HepG2 (cell line): ENCODE measurements at regions not wholly inside any gene's neighbourhood (a gene's known extent, or its start where the extent isn't known, plus 50 kb on each side); places are given as distances from the start of the nearest gene placed in this dataset.

ENCODE experiments used
- ATAC-seq: fragments of 200-7000 bp; cut with Tn5 transposase; 3 replicates; pipeline ENCODE4 v1.9.1; 2020; ENCODE audit warnings: mild to moderate bottlenecking, moderate library complexity
- BruUV-seq: library from RNA; stranded (reverse); fragments of 400-500 nt; replicated peaks from 2 replicates; lab custom pipeline; 2021; lab: Mats Ljungman, UMichigan
- CTCF ChIA-PET: fragments of 300-600 bp; formaldehyde crosslinking; extraction: SDS; loops from one replicate; lab custom pipeline; 2021; ENCODE audit warnings: low total read pairs, inconsistent platforms, low intra/inter-chr PET ratio; lab: Yijun Ruan, JAX
- POLR2A ChIA-PET: fragments of 350-600 bp; sonication (Branson Sonifier 250); formaldehyde crosslinking; loops from one replicate; lab custom pipeline; 2020; ENCODE audit warnings: antibody characterized with exemption, inconsistent platforms; lab: Yijun Ruan, JAX
- DNase-seq: peaks from one replicate; pipeline ENCODE4 v3.0.0-alpha.2; 2015; ENCODE audit warnings: low spot score
- FAIRE-seq: peaks from 3 replicates; lab custom pipeline; 2011; peaks lifted over from hg19 to GRCh38; lab: Jason Lieb, UNC
- H2AFZ ChIP-seq: one replicate; pipeline ENCODE4 v1.6.1; 2011; ENCODE audit warnings: low read length, inconsistent platforms
- H3K27ac ChIP-seq: fragments of 300-600 bp; 3 replicates; pipeline ENCODE4 v1.8.0; 2011; ENCODE audit warnings: mixed run types, mild to moderate bottlenecking, mixed read lengths, low read length, inconsistent platforms; ENCODE audit not compliant: insufficient read depth; ENCODE audit errors: extremely low read length
- H3K27me3 ChIP-seq, 2 experiments: fragments of 200-600 bp in 1 of 2; 2 replicates in 1 of 2; 3 replicates in 1 of 2; pipeline versions ENCODE4 v1.6.0 to v1.8.0; 2011; ENCODE audit warnings: low read length in 2 of 2, mild to moderate bottlenecking in 2 of 2, moderate library complexity in 2 of 2, inconsistent platforms in 1 of 2; ENCODE audit not compliant: insufficient read depth in 2 of 2, control insufficient read depth in 1 of 2
- H3K36me3 ChIP-seq, 2 experiments: fragments of 200-600 bp in 1 of 2; replicated peaks in 1 of 2; 2 replicates in 1 of 2; 3 replicates in 1 of 2; pipeline versions ENCODE4 v1.5.1 to v1.8.0; 2011; ENCODE audit warnings: low read length in 2 of 2, inconsistent platforms in 1 of 2; ENCODE audit not compliant: insufficient read depth in 2 of 2, control insufficient read depth in 1 of 2
- H3K4me1 ChIP-seq: 2 replicates; pipeline ENCODE4 v1.5.1; 2012; ENCODE audit warnings: low read length, inconsistent platforms; ENCODE audit not compliant: insufficient read depth
- H3K4me2 ChIP-seq: 2 replicates; pipeline ENCODE4 v1.6.0; 2011; ENCODE audit warnings: low read depth, low read length, inconsistent platforms
- H3K4me3 ChIP-seq, 3 experiments: fragments of 200-600 bp in 1 of 3; sonication (generic), shearing (Covaris generic) in 1 of 3; replicated peaks in 1 of 3; 2 replicates each; pipeline ENCODE4 v1.5.1; 2011 to 2016; ENCODE audit warnings: low read length in 3 of 3, inconsistent platforms in 2 of 3, low read depth in 2 of 3, mild to moderate bottlenecking in 2 of 3, control low read depth in 1 of 3, mixed read lengths in 1 of 3; ENCODE audit not compliant: insufficient read depth in 1 of 3
- H3K79me2 ChIP-seq: one replicate; pipeline ENCODE4 v1.6.1; 2011; ENCODE audit warnings: low read length, inconsistent platforms; ENCODE audit not compliant: insufficient read depth
- H3K9ac ChIP-seq: 2 replicates; pipeline ENCODE4 v1.6.0; 2011; ENCODE audit warnings: mild to moderate bottlenecking, low read depth, low read length, inconsistent platforms; ENCODE audit not compliant: insufficient read depth
- H3K9me3 ChIP-seq: 2 replicates; pipeline ENCODE4 v1.5.1; 2012; ENCODE audit warnings: mild to moderate bottlenecking, low read length
- H4K20me1 ChIP-seq: 2 replicates; pipeline ENCODE4 v1.6.0; 2011; ENCODE audit warnings: inconsistent platforms, mild to moderate bottlenecking, low read length, moderate library complexity; ENCODE audit not compliant: insufficient read depth
- ARHGAP35 ChIP-seq: sonication (generic); formaldehyde crosslinking; IDR thresholded peaks from 2 replicates; pipeline ENCODE4 v1.9.0; 2022; ENCODE audit warnings: mild to moderate bottlenecking, inconsistent platforms, moderate library complexity, missing genetic modification reagents, borderline replicate concordance
- MEIS2 ChIP-seq: sonication (generic); formaldehyde crosslinking; IDR thresholded peaks from 2 replicates; pipeline ENCODE4 v1.9.0; 2021; ENCODE audit warnings: mild to moderate bottlenecking, missing genetic modification reagents
- MXD4 ChIP-seq: IDR thresholded peaks from 2 replicates; pipeline ENCODE4 v1.6.1; 2016; ENCODE audit warnings: mild to moderate bottlenecking, missing biosample characterization, missing genetic modification reagents
- SKI ChIP-seq: fragments of 450-650 bp; IDR thresholded peaks from one replicate; pipeline ENCODE4 v1.6.1; 2018; ENCODE audit warnings: mild to moderate bottlenecking; ENCODE audit not compliant: partially characterized antibody
- SOX5 ChIP-seq: IDR thresholded peaks from 2 replicates; pipeline ENCODE4 v1.6.1; 2016; ENCODE audit warnings: borderline replicate concordance
- TGIF2 ChIP-seq: IDR thresholded peaks from 2 replicates; pipeline ENCODE4 v1.6.1; 2016; ENCODE audit warnings: control low read depth, missing compliant biosample characterization
- UBTF ChIP-seq: sonication (generic); formaldehyde crosslinking; IDR thresholded peaks from 2 replicates; pipeline ENCODE4 v1.4.0; 2020; ENCODE audit warnings: mild to moderate bottlenecking, missing genetic modification reagents
- ZNF180 ChIP-seq: sonication (generic); formaldehyde crosslinking; IDR thresholded peaks from 2 replicates; pipeline ENCODE4 v1.4.0; 2020; ENCODE audit warnings: low read depth, missing genetic modification reagents, borderline replicate concordance
- ZNF674 ChIP-seq: sonication (generic); formaldehyde crosslinking; IDR thresholded peaks from 2 replicates; pipeline ENCODE4 v1.5.0; 2020; ENCODE audit warnings: low read depth, mild to moderate bottlenecking, missing genetic modification reagents
- ZNF75D ChIP-seq: sonication (generic); formaldehyde crosslinking; IDR thresholded peaks from 2 replicates; pipeline ENCODE4 v1.8.1; 2023; ENCODE audit warnings: missing genetic modification reagents, mild to moderate bottlenecking, borderline replicate concordance
- WGBS: methylation state at CpG from one replicate; pipeline ENCODE4 v1.1.6; 2017; ENCODE audit warnings: low lambda C conversion rate; 5-methylcytosine and 5-hydroxymethylcytosine counted together
- in situ Hi-C: cut with HindIII; loops from 2 replicates; pipeline ENCODE4 v1.10.0; 2017; ENCODE audit warnings: low pct_unique_long_range_greater_than_20kb; ENCODE audit not compliant: extremely low pct_ligation_motif_present
- intact Hi-C: fragments of 100-400 bp; cut with micrococcal nuclease; formaldehyde crosslinking; loops from one replicate; pipeline ENCODE4 v1.10.0; 2022; ENCODE audit not compliant: unreplicated experiment
- TF ChIP-seq, protein P1 (sequence below): sonication (generic); formaldehyde crosslinking; IDR thresholded peaks from 2 replicates; pipeline ENCODE4 v1.4.0; 2020; ENCODE audit warnings: missing genetic modification reagents

GRCh38 chr1:58072450-58072849, 474.1 kb downstream of the OMA1 start (continued):
- TF ChIP-seq ARHGAP35 (no peak), SKI (no peak), MEIS2 (CRISPR knock-in tag) (no peak), ZNF180 (no peak)
- TF ChIP-seq, protein P1, sequence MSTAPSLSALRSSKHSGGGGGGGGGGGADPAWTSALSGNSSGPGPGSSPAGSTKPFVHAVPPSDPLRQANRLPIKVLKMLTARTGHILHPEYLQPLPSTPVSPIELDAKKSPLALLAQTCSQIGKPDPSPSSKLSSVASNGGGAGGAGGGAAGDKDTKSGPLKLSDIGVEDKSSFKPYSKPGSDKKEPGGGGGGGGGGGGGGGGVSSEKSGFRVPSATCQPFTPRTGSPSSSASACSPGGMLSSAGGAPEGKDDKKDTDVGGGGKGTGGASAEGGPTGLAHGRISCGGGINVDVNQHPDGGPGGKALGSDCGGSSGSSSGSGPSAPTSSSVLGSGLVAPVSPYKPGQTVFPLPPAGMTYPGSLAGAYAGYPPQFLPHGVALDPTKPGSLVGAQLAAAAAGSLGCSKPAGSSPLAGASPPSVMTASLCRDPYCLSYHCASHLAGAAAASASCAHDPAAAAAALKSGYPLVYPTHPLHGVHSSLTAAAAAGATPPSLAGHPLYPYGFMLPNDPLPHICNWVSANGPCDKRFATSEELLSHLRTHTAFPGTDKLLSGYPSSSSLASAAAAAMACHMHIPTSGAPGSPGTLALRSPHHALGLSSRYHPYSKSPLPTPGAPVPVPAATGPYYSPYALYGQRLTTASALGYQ (CRISPR knock-in tag): no peak

DNA sequence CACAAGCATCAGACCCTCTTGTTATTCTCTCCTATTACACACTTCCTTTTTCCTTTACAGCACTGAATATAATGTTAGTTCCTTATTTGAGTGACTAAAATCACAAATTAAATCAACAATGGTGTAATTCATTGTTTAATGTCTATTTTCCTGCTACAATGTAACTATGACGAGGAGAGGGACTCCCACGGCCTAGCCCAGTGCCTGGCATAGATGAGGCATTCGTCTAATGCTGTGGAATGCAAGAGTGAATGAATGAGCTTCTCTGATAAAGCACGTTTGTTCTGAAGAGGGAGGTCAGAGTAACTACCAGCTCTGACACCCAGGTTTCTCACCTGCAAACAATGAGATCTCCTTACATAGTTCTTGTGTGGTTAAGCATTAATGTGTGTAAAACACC, 479.4 kb downstream of the OMA1 start:
- ChIA-PET CTCF (no interaction called here), POLR2A (no interaction called here)

More for the DNA sequence above, 479.4 kb downstream of the OMA1 start:
- Histone ChIP-seq H3K27ac (no peak overlapping the region), H2AFZ (no peak overlapping the region), H3K9me3 (no peaks in the 10 kb centered on the region), H3K4me1 (no peaks in the 10 kb centered on the region), H3K4me2 (no peak overlapping the region), H3K9ac (no peak overlapping the region), H4K20me1 (no peaks in the 10 kb centered on the region), H3K4me3 (no peak overlapping the region), H3K27me3 (no peaks in the 10 kb centered on the region), H3K36me3 (no peaks in the 10 kb centered on the region), H3K79me2 (no peaks in the 10 kb centered on the region)
- intact Hi-C loops (loop anchor here (5.0 kb wide), 1 partner anchor 95 kb away; no protein-coding TSS in a partner anchor), in situ Hi-C loops (no loop called here)
- FAIRE-seq (no peak), ATAC-seq (no peak), DNase-seq (no peak)
- WGBS: 3% methylated on average over 4 of the region's 4 CpGs
- no TSS peak for BruUV-seq
- TF ChIP-seq SOX5 (no peak), ZNF674 (no peak), UBTF (CRISPR knock-in tag) (no peak), ZNF75D (CRISPR knock-in tag) (no peak), MXD4 (CRISPR knock-in tag) (no peak), TGIF2 (no peak)
